HG02840 (cell line): ENCODE measurements at regions not wholly inside any gene's neighbourhood (a gene's known extent, or its start where the extent isn't known, plus 50 kb on each side); places are given as distances from the start of the nearest gene placed in this dataset.

Experiments used
- ATAC-seq: cut with Tn5 transposase; IDR thresholded peaks from one replicate; pipeline ENCODE4 v1.9.1; 2021; ENCODE audit warnings: mild to moderate bottlenecking, moderate library complexity, moderate number of reproducible peaks; ENCODE audit not compliant: unreplicated experiment, low FRiP score

DNA sequence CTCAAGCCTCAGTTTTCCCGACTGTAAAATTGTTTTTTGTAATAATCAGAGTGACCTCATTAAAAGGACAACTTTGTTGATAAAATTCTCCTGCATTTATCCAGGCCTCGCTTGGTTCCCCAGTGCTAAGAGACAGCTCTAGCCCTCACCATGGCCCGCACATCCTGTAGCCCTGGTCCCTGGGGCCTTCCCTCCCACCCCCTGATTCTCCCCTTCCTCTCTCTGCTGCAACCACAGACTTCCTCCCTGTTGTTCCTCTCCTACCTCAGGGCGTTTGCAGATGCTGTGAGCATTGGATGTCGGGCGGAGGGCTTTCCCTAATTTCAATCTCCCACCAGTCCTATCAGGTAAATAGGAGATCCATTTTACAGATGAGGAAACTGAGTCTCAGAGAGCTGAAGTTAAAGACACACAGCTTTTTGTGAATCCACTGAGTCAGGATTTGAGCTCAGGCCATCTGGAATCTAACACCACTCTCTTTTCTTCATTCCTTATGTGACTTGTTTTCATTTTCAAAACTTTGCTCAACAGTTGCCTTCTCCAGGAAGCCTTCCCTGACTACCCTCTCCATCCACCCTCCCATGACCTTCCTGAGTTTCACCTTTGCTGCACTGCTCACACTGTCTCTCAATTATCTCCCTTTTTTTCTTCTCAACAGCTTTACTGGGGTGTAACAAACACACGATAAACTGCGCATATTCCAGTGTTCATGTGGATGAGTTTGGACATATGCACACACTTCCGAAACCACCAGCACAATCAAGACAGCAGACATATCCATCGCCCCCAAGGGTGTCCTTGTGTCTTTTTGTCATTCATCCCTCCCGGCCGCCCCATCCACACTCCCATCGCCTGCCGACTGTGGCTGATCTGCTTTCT, 107.1 kb downstream of the CEBPB start:
- ATAC-seq: no peak

DNA sequence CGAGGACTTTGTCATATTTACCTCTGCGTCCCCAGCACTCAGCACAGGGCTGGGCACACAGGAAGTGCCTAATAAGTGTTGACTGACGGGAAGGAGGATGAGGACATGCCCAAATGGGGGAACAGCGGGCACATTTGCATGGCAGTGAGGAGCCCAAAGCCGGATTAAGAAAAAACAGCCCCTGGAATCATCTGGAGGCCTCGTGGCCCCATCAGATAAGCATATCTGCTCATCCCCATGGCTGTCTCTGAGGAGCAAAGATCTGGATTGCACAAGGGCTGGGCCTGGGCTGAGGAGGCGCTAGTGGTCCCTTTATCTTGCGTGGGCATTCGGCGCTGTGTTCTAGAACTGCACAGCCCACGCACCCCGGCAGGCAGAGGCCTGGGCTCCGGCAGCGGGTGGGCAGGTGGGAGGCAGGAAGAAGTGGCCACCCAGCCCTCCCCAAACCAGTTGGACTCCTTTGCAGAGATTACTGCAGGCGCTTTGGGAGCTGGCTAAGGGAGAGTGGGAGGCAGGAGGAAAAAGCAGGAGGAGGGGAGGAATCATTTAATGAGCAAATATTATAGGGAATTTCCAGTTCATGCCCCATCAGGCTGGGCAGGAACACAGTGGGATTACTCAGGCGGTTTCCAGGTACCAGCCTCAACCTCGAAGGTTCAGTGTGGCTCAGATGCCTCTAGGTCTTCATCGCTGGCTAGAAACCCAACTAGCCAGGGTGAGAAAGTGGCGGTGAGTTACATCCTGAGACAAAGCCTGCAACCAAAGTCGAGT, 108.1 kb downstream of the CEBPB start:
- no peak for ATAC-seq

GRCh38 chr20:50299325-50299629, 108.6 kb downstream of the CEBPB start:
- ATAC-seq: no peak

DNA sequence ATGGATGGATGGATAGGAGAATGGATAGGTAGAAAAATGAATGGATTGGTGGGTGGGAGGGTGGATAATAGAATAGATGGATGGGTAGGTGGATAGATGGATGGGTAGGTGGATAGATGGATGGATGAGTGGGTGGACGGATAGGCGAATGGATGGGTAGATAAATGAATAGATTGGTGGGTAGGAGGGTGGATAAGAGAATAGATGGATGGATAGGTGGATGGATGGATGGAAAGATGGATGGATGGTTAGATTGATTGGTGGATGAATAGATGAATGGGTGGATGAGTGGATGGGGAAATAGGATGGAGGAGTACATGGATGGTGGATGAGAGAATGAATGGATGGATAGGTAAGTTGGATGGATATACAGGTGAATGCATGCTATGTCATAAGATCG, 110.5 kb downstream of the CEBPB start:
- no peak for ATAC-seq

DNA sequence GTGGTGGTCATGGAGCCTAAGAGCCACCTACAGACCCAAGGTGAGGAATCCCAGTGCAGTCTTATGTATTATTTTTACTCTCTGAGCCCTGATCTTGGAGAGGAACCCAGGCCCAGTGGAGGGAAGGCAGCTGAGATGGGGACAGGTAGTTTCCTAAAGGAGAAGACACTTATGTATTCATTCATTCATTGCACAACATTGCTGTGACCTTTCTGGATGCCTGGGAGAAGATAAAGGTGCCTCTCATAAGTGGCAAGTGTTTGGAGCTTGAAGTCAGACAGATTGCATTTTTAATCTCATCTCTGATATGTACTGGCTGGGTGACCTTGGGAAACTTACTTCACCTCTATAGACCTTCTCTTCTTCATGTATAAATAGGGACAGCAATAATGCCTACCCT, 111.1 kb downstream of the CEBPB start:
- ATAC-seq: no peak

DNA sequence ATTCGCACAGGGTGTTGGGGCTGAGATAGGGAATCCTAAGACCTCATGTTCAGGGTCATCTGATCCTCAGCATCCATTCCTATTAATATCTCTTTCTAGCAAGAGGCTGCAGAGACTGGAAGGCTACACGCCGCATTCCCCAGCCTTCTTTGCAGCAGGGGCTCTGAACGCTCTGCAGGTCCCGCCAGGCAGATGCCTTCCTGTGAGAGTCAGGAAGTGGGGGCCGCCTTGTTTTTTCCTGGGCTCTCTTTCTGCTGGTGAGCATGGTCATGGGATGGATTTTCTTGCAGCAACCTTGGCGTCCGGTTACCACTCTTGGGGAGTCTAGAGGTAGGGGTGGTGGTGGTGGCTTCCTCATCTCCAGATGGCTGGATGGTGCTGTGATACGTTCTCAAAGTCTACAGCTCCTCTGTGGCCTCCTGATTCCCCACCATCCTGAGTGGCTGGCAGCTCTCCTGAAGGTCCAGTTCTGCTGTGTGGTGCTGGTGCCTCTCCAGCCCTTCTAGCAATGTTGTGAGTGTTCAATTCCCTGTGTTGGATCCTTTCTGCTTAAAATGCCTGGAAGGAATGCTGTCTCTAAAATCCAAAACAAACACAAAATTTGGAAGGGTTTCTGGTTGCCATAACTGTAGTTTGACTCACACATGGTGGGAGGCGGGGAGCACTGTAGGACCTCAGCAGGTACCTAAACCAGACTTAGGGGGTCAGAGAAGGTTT, 111.9 kb downstream of the CEBPB start:
- no peak for ATAC-seq

DNA sequence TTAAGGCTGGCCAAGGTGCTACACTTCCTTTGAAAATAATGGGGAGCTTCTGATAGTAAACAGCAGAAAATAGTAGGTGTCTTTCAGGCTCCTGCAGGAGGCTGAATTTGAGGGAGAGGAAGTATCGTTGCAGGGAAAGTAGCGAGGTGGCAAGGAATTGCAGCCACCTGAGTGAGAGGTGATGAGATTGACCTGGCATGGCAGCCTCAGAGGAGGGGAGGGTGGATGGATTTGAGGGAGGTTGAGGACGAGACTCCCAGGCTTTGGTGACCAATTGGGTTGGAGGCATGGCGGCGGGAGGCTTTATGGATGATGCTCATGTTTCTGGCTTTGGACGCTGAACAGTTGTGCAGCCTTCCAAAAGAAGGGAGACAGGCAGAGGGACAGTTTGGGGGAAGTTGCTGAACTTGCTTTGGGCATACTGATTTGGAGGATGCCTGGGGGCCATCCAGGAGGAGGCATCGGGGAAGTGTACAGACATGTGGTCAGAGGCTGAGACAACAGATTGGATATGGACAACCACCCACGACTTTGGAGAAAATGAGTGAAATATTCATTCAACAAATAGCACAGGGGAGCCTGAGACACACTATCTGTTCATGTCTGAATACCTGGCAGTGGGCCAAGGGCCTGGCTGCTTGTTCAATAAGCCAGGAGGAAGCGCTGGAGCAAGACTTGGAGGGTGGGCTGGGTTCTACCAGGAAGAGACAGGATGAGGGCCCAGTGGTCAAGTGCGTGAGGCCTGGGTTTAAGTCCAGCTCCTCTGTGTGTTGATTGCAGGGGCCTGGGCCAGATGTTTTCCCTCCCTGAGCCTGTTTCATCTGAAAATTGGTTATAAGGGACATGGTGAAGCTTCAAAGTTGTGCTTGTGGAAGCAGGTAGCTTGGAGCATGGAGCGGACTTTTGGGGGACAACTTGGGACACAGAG, 113.2 kb downstream of the CEBPB start:
- no peak for ATAC-seq

DNA sequence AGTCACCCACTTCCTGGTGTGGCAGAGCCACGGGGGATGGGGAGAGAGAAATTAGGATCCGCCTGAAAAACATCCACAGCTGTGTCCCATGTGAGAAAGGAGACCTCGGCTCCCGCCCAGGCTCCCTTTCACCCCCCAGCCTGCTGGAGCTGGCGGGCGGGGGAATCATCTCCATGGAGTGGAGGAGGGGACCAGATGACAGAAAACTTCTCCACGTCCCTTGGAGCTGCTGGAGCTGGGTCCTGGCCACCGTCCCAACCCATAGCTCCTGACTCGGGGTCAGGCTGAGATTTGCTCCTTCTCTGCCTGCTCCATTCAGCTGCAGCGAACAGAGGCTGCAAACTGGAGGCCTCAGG, 113.8 kb downstream of the CEBPB start:
- no peak for ATAC-seq

GRCh38 chr20:50304923-50305635, 114.4 kb downstream of the CEBPB start:
- no peak for ATAC-seq

- no peak for ATAC-seq
These were observed 115.2 kb downstream of the CEBPB start for GRCh38 chr20:50305636-50306477.

DNA sequence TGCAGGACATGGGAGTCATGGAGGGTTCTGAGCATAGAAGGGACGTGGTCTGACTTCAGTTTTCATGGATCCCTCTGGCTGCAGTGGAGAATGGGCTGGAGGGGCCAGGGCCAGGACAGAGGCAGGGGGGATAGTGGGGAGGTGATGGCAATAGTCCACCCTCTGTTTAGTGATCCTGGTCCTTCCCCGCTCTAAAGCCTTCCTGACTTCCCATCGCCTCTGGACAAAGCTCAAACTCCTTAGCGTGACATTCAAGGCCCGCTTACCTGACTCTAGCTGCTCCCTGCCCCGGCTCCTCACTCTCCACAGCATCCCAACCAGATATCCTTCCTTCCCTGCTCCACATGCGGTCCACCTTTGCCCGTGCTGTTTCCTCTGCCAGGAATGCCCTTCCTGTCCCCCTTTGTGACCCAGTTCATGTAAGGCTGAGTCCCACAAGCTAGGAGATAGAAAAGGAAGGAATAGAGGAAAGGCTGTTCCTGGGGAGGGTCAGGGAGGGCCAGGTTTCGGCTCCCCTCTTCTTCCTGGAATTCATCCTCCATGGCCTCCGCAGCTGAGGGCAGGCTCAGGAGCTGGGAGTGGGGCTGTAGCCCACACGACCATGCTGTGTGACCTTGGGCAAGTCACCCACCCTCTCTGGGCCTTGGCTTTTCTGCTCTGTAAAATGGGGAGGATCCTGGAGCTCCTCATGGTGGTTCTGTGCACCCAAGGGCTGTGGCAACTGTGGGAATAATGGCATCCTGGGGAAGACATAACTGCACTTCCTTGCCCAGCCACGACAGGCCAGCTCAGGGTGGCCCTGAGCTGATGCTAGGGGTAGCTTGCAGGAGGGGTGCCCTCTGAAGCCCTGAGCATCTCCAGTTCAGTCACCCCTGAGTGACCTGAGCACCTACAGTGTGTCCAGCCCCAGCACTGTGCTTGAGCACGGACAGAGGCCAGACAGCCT, 116.1 kb downstream of the CEBPB start:
- no peak for ATAC-seq

DNA sequence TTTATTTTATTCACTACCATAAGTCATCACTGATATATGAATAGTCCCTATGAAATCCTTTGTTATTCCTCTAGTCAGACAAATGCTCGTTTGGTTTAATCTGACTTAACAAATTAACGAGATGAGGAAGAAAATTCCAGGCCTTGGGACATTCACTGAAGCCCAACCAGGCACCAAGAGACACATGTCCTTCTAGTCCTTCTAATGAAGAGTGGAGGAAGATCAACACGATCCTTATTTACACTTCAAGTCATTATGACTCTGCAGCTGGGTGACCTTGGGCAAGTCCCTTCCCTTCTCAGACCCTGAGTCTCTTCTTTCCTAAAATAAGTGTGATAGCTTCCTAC, 117.5 kb downstream of the CEBPB start:
- ATAC-seq: no peak

DNA sequence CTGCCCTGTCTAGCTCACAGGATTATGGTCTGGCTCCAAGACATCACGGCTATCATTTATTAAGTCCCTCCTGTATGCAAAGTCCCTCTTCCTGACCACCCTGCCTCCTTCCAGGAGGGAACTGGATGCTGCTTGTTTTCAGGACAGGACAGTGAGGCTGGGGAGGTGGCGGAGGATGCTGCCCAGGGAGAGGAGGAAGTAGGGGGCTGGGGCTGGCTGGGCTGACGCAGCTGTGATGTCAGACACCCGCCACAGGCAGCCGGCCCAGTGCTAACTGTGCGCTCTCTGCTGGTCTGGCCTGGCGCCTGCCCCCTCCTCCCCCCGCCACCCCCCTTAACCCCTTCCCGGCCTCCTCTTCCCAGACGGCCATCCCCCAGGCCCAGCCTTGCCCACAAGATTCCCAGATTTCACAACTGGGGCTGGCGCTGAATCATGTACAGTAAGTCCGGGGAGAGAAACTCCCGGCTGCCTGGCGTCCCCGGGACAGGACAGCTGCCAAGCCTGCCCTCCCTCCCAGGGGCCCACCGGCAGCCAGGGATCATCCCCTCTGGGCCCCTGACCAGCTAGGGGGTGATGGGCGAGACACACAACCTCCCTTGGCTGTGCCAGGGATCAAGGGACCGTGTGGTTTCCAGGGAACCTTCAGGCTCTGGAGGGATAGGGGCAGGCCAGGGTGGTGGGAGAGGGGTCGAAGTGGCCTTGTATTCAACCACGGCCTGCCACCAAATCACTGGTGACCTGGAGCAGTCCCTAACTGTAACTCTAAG, 118.1 kb downstream of the CEBPB start:
- no peak for ATAC-seq

DNA sequence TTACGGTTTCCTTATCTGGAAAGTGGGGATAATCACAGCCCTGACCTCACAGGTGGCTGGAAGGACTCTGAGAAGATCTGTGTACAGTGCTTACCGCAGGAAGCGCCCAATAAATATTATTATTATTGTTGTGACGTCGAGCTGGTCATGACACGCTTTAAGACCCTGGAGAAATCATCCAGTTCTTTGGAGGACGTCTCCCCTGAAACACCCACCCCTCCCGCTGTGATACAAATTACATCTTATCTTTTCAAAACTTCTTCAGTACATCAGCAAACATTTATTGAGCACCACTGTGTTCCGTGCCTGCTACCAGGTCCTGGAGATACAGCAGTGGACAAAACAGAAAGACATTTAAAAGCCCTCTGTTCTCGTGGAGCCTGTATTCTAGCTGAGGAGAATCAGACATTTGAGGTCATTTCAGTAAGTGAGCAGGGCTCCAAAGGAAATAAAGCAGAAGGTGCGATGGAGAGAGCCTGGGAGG, 118.7 kb downstream of the CEBPB start:
- no peak for ATAC-seq

DNA sequence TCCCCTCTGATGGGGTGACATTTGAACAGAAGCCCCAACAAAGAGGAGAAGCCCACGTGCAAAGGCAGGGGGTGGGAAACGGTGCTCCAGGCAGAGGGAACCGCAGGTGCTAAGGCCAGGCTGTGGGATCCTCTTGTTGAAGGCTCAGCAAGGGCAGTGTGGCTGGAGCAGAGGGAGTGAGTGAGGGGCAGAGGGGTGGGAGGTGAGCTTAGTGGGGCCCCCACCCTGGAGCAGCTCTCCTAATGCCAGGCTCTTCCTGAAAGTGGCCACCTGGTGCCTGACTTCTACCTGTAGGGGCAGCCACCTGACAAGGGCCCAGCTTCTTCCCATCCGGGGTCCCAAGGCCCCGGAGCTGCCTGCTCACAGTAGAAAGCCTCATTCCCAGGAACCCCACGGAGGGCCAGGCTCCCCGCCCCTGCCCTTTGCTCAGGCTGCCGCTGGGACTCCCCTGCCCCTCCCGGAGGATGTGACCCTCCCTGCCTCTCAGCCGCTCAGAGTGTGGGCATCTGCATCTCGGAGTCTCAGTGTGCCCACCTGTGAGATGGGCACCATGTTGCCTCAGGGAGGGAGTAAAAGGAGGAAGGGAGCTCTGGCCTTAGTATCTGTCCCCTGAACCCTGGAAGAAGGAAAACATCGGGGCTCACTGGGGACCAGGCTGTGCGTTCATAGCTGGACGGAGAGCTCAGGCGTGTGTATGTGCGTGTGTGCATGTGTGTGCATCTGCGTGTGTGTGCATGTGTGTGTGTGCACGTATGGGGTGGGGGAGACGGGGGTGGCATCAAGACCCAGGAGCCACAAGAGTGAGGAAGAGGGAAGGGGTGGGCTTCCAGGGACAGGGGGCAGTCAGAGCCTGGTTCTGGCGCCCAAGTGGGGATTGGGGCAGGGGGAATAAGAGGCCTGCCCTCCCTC, 119.4 kb downstream of the CEBPB start:
- ATAC-seq: no peak

DNA sequence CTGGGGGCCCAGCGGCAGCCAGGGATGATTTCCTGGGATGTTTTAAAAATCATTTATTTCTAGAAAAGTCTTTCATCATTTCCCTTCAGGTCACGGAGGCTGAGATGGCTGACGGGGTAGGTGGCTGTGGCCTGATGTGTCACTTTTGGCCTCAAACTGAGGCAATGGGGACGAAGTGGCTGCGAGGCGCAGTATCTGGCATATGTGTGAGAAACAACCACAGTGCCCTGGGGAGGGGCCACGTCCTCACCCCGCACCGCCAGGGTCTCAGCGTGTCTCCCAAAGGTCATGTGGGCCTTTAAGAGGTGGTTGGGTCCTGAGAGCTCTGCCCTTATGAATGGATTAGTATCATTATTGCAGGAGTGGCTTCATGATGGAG, 120.0 kb downstream of the CEBPB start:
- no peak for ATAC-seq
